Esophagus squamous epithelium (tissue), 4 donors: ENCODE measurements at regions not wholly inside any gene's neighbourhood (a gene's known extent, or its start where the extent isn't known, plus 50 kb on each side); places are given as distances from the start of the nearest gene placed in this dataset.

Experiments
- CTCF ChIP-seq, 6 experiments: fragments of 450-650 bp in 4 of 6; fragments of 200-600 bp in 2 of 6; sonication (generic) in 2 of 6; IDR thresholded peaks; one replicate each; pipeline ENCODE4 v1.5.1; 2016 to 2019; ENCODE audit warnings: antibody characterized with exemption in 6 of 6, mild to moderate bottlenecking in 4 of 6, moderate library complexity in 4 of 6
- POLR2A ChIP-seq, 4 donors: fragments of 450-650 bp; IDR thresholded peaks; one replicate each; pipeline ENCODE4 v1.6.1; 2017; ENCODE audit warnings: antibody characterized with exemption in 4 of 4, mild to moderate bottlenecking in 4 of 4, moderate library complexity in 3 of 4

GRCh38 chr2:43025709-43026295, 200.6 kb downstream of the ZFP36L2 start:
- TF ChIP-seq CTCF (IDR thresholded peaks at IDR 0.05) (no peak), POLR2A (IDR thresholded peaks at IDR 0.05) (no peak)
